ENCODE measurements at regions not wholly inside any gene's neighbourhood (a gene's known extent, or its start where the extent isn't known, plus 50 kb on each side); places are given as distances from the start of the nearest gene placed in this dataset.

- no peak for DNase-seq (ENCODE audit: low read depth)
These were observed 261.2 kb upstream of the CLINT1 start for GRCh38 chr5:158119961-158120723.

GRCh38 chr5:158117467-158118160 lies 258.7 kb upstream of the CLINT1 start:
- DNase-seq (ENCODE audit: low read depth): no peak

GRCh38 chr5:158116965-158117364 lies 258.0 kb upstream of the CLINT1 start:
- DNase-seq (ENCODE audit: low read depth): no peak

GRCh38 chr5:158115468-158115867 lies 256.5 kb upstream of the CLINT1 start:
- DNase-seq (ENCODE audit: low read depth): no peak

- DNase-seq (ENCODE audit: low read depth): no peak
These were observed 249.2 kb upstream of the CLINT1 start for GRCh38 chr5:158108177-158108576.

- DNase-seq (ENCODE audit: low read depth): no peak
These were observed 241.5 kb upstream of the CLINT1 start for GRCh38 chr5:158100373-158100888.

GRCh38 chr5:158099571-158100105 lies 240.7 kb upstream of the CLINT1 start:
- no peak for DNase-seq (ENCODE audit: low read depth)

- no peak for DNase-seq (ENCODE audit: low read depth)
These were observed 237.9 kb upstream of the CLINT1 start for GRCh38 chr5:158096835-158097234.

- DNase-seq (ENCODE audit: low read depth): no peak
These were observed 227.9 kb upstream of the CLINT1 start for GRCh38 chr5:158086856-158087255.

- no peak for DNase-seq (ENCODE audit: low read depth)
These were observed 225.3 kb upstream of the CLINT1 start for GRCh38 chr5:158084292-158084691.

- no peak for DNase-seq (ENCODE audit: low read depth)
These were observed 223.8 kb upstream of the CLINT1 start for GRCh38 chr5:158082696-158083287.

GRCh38 chr5:158080112-158080511 lies 221.2 kb upstream of the CLINT1 start:
- no peak for DNase-seq (ENCODE audit: low read depth)

GRCh38 chr5:158079097-158079496 lies 220.2 kb upstream of the CLINT1 start:
- DNase-seq (ENCODE audit: low read depth): no peak

- DNase-seq (ENCODE audit: low read depth): peak; percentile 26
These were observed 216.2 kb upstream of the CLINT1 start for GRCh38 chr5:158074992-158075769.

GRCh38 chr5:158074597-158074991 lies 215.6 kb upstream of the CLINT1 start:
- no peak for DNase-seq (ENCODE audit: low read depth)

GRCh38 chr5:158070859-158071258 lies 211.9 kb upstream of the CLINT1 start:
- no peak for DNase-seq (ENCODE audit: low read depth)

GRCh38 chr5:158069838-158070237 lies 210.9 kb upstream of the CLINT1 start:
- no peak for DNase-seq (ENCODE audit: low read depth)

GRCh38 chr5:158068964-158069363 lies 210.0 kb upstream of the CLINT1 start:
- no peak for DNase-seq (ENCODE audit: low read depth)

- DNase-seq (ENCODE audit: low read depth): no peak
These were observed 207.1 kb upstream of the CLINT1 start for GRCh38 chr5:158066076-158066475.

- DNase-seq (ENCODE audit: low read depth): no peak
These were observed 205.6 kb upstream of the CLINT1 start for GRCh38 chr5:158064334-158065123.

GRCh38 chr5:158063052-158063451 lies 204.1 kb upstream of the CLINT1 start:
- no peak for DNase-seq (ENCODE audit: low read depth)
